Mesenchymal stem cell (in vitro differentiated cells and primary cell): ENCODE measurements at regions not wholly inside any gene's neighbourhood (a gene's known extent, or its start where the extent isn't known, plus 50 kb on each side); places are given as distances from the start of the nearest gene placed in this dataset.

Experiments
- DNase-seq: peaks from one replicate; pipeline ENCODE4 v3.0.0-alpha.2; 2013
- H2AFZ ChIP-seq: one replicate; pipeline ENCODE4 v1.6.1; 2013; ENCODE audit warnings: low read depth, mild to moderate bottlenecking, control low read depth, inconsistent platforms, low read length, moderate library complexity
- H2AK5ac ChIP-seq: 2 replicates; pipeline ENCODE4 v1.6.1; 2013; ENCODE audit warnings: low read length, moderate library complexity, mild to moderate bottlenecking, inconsistent platforms; ENCODE audit not compliant: severe bottlenecking
- H2BK120ac ChIP-seq: one replicate; pipeline ENCODE4 v1.6.1; 2013; ENCODE audit warnings: low read depth, mild to moderate bottlenecking, inconsistent platforms, low read length, moderate library complexity
- H2BK12ac ChIP-seq, 2 experiments: one replicate each; pipeline ENCODE4 v1.6.1; 2013; ENCODE audit warnings: inconsistent platforms in 2 of 2, low read length in 2 of 2, mild to moderate bottlenecking in 2 of 2, moderate library complexity in 2 of 2, control low read depth in 1 of 2
- H2BK15ac ChIP-seq: one replicate; pipeline ENCODE4 v1.6.1; 2013; ENCODE audit warnings: mild to moderate bottlenecking, low read depth, inconsistent platforms; ENCODE audit not compliant: poor library complexity, severe bottlenecking
- H2BK5ac ChIP-seq: 2 replicates; pipeline ENCODE4 v1.6.1; 2013; ENCODE audit warnings: low read depth, mild to moderate bottlenecking, low read length, control low read depth, inconsistent platforms; ENCODE audit not compliant: poor library complexity, severe bottlenecking
- H3K14ac ChIP-seq, 2 experiments: one replicate each; pipeline ENCODE4 v1.6.1; 2013; ENCODE audit warnings: inconsistent platforms in 2 of 2, low read length in 2 of 2, control low read depth in 1 of 2, mild to moderate bottlenecking in 1 of 2, moderate library complexity in 1 of 2
- H3K18ac ChIP-seq, 2 experiments: one replicate each; pipeline ENCODE4 v1.6.1; 2013; ENCODE audit warnings: inconsistent platforms in 2 of 2, low read length in 2 of 2, control low read depth in 1 of 2, low read depth in 1 of 2, mild to moderate bottlenecking in 1 of 2
- H3K23ac ChIP-seq, 2 experiments: one replicate each; pipeline ENCODE4 v1.6.1; 2013; ENCODE audit warnings: inconsistent platforms in 2 of 2, low read length in 2 of 2, mild to moderate bottlenecking in 2 of 2, moderate library complexity in 2 of 2, control low read depth in 1 of 2
- H3K27ac ChIP-seq: 2 replicates; pipeline ENCODE4 v1.5.1; 2013; ENCODE audit warnings: mild to moderate bottlenecking, moderate library complexity, low read length, control low read depth, inconsistent platforms; ENCODE audit not compliant: poor library complexity, severe bottlenecking
- H3K27me3 ChIP-seq, 2 experiments: 2 replicates each; pipeline versions ENCODE4 v1.6.1 to v1.7.0; 2013; ENCODE audit warnings: low read length in 2 of 2, mild to moderate bottlenecking in 2 of 2, moderate library complexity in 2 of 2, control low read depth in 1 of 2, inconsistent platforms in 1 of 2; ENCODE audit not compliant: control insufficient read depth in 1 of 2, insufficient read depth in 1 of 2
- H3K36me3 ChIP-seq, 2 experiments: 2 replicates each; pipeline versions ENCODE4 v1.6.1 to v1.7.0; 2013; ENCODE audit warnings: low read length in 2 of 2, control low read depth in 1 of 2, inconsistent platforms in 1 of 2, low read depth in 1 of 2, mild to moderate bottlenecking in 1 of 2; ENCODE audit not compliant: insufficient read depth in 2 of 2, control insufficient read depth in 1 of 2
- H3K4ac ChIP-seq, 2 experiments: one replicate each; pipeline ENCODE4 v1.6.1; 2013; ENCODE audit warnings: inconsistent platforms in 2 of 2, low read length in 2 of 2, mild to moderate bottlenecking in 2 of 2, moderate library complexity in 2 of 2, control low read depth in 1 of 2, low read depth in 1 of 2
- H3K4me1 ChIP-seq: 2 replicates; pipeline ENCODE4 v1.6.1; 2013; ENCODE audit warnings: low read depth, low read length, control low read depth; ENCODE audit not compliant: control insufficient read depth, insufficient read depth
- H3K4me2 ChIP-seq: 2 replicates; pipeline ENCODE4 v1.6.1; 2013; ENCODE audit warnings: low read length, mild to moderate bottlenecking, inconsistent platforms; ENCODE audit not compliant: poor library complexity, severe bottlenecking
- H3K4me3 ChIP-seq, 2 experiments: 2 replicates each; pipeline versions ENCODE4 v1.5.1 to v1.7.0; 2013; ENCODE audit warnings: low read length in 2 of 2, mild to moderate bottlenecking in 2 of 2, control low read depth in 1 of 2, low read depth in 1 of 2; ENCODE audit not compliant: insufficient read depth in 1 of 2
- H3K79me1 ChIP-seq: replicated peaks from 2 replicates; pipeline ENCODE4 v1.6.1; 2013; ENCODE audit warnings: mild to moderate bottlenecking, control low read depth, low read length, inconsistent platforms; ENCODE audit not compliant: poor library complexity, severe bottlenecking
- H3K9ac ChIP-seq: 2 replicates; pipeline ENCODE4 v1.7.0; 2013; ENCODE audit warnings: mild to moderate bottlenecking, low read length, moderate library complexity
- H3K9me3 ChIP-seq: 2 replicates; pipeline ENCODE4 v1.7.0; 2013; ENCODE audit warnings: mild to moderate bottlenecking, low read length; ENCODE audit not compliant: control insufficient read depth
- H4K8ac ChIP-seq: one replicate; pipeline ENCODE4 v1.6.1; 2013; ENCODE audit warnings: inconsistent platforms, mild to moderate bottlenecking, low read length, moderate library complexity
- H4K91ac ChIP-seq: one replicate; pipeline ENCODE4 v1.6.1; 2013; ENCODE audit warnings: mild to moderate bottlenecking, low read length, inconsistent platforms
- WGBS: methylation state at CpG from one replicate; pipeline ENCODE4 v1.1.7; 2013; ENCODE audit warnings: mixed read lengths; 5-methylcytosine and 5-hydroxymethylcytosine counted together

DNA sequence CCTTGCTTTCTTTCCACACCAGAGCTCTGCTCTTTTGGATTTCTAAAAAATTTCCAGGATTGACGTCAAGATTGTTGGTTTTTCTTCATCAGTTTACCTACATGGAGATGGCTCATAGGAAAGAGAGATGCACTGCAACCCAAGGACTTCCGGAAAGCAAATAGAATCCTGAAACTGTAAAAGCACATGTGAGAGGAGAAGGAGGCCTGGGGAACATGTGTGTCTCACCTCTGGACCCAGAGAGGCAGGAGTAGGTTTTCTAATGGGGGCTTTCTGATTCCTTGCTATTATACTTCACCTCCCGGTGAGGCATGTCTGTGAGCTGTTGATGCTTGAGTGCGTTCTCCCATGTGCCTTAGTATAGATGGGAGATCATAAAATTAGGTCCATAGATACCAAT lies 362.8 kb downstream of the DCDC2C start:
- Histone ChIP-seq H3K27ac (no peak overlapping the region), H3K27me3 (no peaks in the 10 kb centered on the region), H3K14ac (no peak overlapping the region), H2BK15ac (no peak overlapping the region), H2BK12ac (no peak overlapping the region), H3K4ac (no peak overlapping the region), H3K18ac (no peak overlapping the region), H3K79me1 (no peaks in the 10 kb centered on the region), H3K4me2 (no peak overlapping the region), H3K9ac (no peak overlapping the region), H4K8ac (no peak overlapping the region), H2AFZ (no peak overlapping the region), H3K36me3 (no peaks in the 10 kb centered on the region), H3K4me3 (no peak overlapping the region), H4K91ac (no peak overlapping the region), H2AK5ac (no peak overlapping the region), H3K23ac (no peak overlapping the region), H3K9me3 (peaks cover 3% of the 10 kb centered on the region), H2BK5ac (no peak overlapping the region), H2BK120ac (no peak overlapping the region), H3K4me1 (no peaks in the 10 kb centered on the region)
- DNase-seq: no peak
- WGBS: 65% methylated on average over 2 of the region's 4 CpGs

DNA sequence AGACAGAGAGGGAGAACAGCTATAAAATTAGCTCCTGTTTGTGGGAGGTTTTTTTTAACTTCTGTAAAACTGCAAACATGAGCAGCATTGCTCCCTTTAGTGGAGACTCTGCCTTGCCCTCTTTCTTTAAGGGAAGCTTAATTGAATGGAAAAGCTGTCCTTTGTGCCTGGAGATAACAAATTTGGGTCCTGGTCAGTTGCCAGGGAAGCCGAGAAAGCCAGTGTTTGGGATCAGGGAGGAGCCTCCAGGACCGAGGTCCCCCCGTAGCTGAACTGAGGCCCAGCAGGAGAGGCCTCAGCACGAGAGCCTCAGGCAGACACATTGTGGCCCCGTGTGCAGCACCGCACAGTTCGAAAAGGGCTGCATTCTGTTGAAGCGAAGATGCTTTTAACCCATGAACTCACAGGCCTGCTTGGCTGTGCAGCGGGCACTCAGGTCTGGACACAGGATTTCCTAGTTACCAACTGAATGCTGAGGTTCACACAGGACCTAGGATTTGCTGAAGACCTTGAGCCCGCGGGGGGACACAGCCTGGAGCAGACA lies 369.7 kb downstream of the DCDC2C start:
- H4K8ac ChIP-seq: no peak overlapping the region
- H3K4me2 ChIP-seq: no peak overlapping the region
- H3K4me1 ChIP-seq: no peaks in the 10 kb centered on the region
- no peak overlapping the region for H3K14ac ChIP-seq
- no peak overlapping the region for H3K4me3 ChIP-seq
- no peak overlapping the region for H2AK5ac ChIP-seq
- DNase-seq: no peak
- H4K91ac ChIP-seq: no peak overlapping the region
- no peak overlapping the region for H3K18ac ChIP-seq
- H3K23ac ChIP-seq: no peak overlapping the region
- no peak overlapping the region for H3K27ac ChIP-seq
- peaks cover 3% of the 10 kb centered on the region for H3K9me3 ChIP-seq
- no peak overlapping the region for H2BK5ac ChIP-seq
- 84% methylated on average over 11 of the region's 11 CpGs for WGBS
- no peak overlapping the region for H3K9ac ChIP-seq
- no peak overlapping the region for H2BK12ac ChIP-seq
- H2AFZ ChIP-seq: no peak overlapping the region
- H3K27me3 ChIP-seq: no peaks in the 10 kb centered on the region
- H3K36me3 ChIP-seq: no peaks in the 10 kb centered on the region
- H2BK120ac ChIP-seq: no peak overlapping the region
- no peak overlapping the region for H3K4ac ChIP-seq
- H2BK15ac ChIP-seq: no peak overlapping the region
- no peaks in the 10 kb centered on the region for H3K79me1 ChIP-seq

DNA sequence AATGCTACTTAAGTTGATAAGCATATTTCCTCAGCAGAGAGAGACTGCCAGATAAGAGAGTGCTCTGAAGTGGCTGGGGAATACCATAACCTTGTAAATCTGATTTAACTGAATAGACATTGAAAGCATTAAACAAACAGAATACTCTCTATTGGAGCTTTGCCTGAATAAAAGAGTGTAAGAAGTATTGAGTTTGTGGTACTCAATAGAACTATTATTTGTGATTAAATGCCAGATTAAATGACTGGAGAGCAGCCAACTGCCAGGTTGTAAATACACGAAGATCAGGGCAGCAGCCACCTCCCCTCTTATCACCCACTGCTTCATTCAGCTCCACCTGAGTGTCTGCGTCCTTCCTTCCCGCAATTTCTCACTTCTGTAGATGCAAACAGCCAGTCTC lies 373.6 kb downstream of the DCDC2C start:
- H2BK12ac ChIP-seq: no peak overlapping the region

DNA sequence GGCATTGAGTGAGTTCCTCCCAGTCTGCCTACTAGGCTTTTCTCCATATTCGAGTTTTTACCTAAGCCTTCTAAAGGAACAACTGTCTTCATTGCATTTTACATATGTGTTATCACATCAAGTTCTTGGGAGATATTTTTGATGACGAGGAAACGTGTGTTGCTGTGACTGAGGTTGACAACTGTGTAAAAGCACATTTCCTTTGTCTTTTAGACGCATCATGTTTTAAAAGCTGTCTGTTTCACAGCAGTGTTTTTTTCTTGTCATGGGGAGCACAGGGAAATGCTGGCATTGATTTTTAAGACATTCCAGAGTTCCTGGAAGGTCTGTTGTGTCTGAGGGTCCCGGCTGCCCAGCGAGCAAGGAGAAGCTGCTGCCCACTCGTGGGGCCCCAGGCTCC lies 381.8 kb downstream of the DCDC2C start:
- no peak overlapping the region for H3K23ac ChIP-seq
- H3K18ac ChIP-seq: no peak overlapping the region
- no peak overlapping the region for H3K4me3 ChIP-seq
- H2BK15ac ChIP-seq: no peak overlapping the region
- no peak overlapping the region for H3K4me2 ChIP-seq
- H3K27me3 ChIP-seq: no peaks in the 10 kb centered on the region
- H3K9me3 ChIP-seq: peaks cover 21% of the 10 kb centered on the region
- H3K4ac ChIP-seq: no peak overlapping the region
- H4K91ac ChIP-seq: no peak overlapping the region
- H3K4me1 ChIP-seq: no peaks in the 10 kb centered on the region
- H3K27ac ChIP-seq: no peak overlapping the region
- H2BK12ac ChIP-seq: no peak overlapping the region
- H3K9ac ChIP-seq: no peak overlapping the region
- H2BK120ac ChIP-seq: no peak overlapping the region
- no peak overlapping the region for H3K14ac ChIP-seq
- H3K79me1 ChIP-seq: no peaks in the 10 kb centered on the region
- no peak for DNase-seq
- no peak overlapping the region for H2BK5ac ChIP-seq
- no peak overlapping the region for H2AK5ac ChIP-seq
- H4K8ac ChIP-seq: no peak overlapping the region
- no peak overlapping the region for H2AFZ ChIP-seq
- WGBS: 72% methylated on average over 6 of the region's 7 CpGs
- H3K36me3 ChIP-seq: no peaks in the 10 kb centered on the region

More for the DNA sequence above, 373.6 kb downstream of the DCDC2C start:
- H3K14ac ChIP-seq: no peak overlapping the region
- H4K91ac ChIP-seq: no peak overlapping the region
- H2AFZ ChIP-seq: no peak overlapping the region
- no peak overlapping the region for H2BK120ac ChIP-seq
- H3K27me3 ChIP-seq: no peaks in the 10 kb centered on the region
- H3K36me3 ChIP-seq: no peaks in the 10 kb centered on the region
- no peaks in the 10 kb centered on the region for H3K79me1 ChIP-seq
- no peak overlapping the region for H3K4me2 ChIP-seq
- no peak overlapping the region for H2BK5ac ChIP-seq
- no peak overlapping the region for H3K9ac ChIP-seq
- no peaks in the 10 kb centered on the region for H3K4me1 ChIP-seq
- H3K23ac ChIP-seq: no peak overlapping the region
- H3K18ac ChIP-seq: no peak overlapping the region
- H3K4me3 ChIP-seq: no peak overlapping the region
- no peak overlapping the region for H2BK15ac ChIP-seq
- H3K9me3 ChIP-seq: no peaks in the 10 kb centered on the region
- WGBS: 81% methylated on average over 3 of the region's 3 CpGs
- H3K27ac ChIP-seq: no peak overlapping the region
- H4K8ac ChIP-seq: no peak overlapping the region
- DNase-seq: no peak
- no peak overlapping the region for H3K4ac ChIP-seq
- no peak overlapping the region for H2AK5ac ChIP-seq
